ENCODE measurements at regions not wholly inside any gene's neighbourhood (a gene's known extent, or its start where the extent isn't known, plus 50 kb on each side); places are given as distances from the start of the nearest gene placed in this dataset.
"Not testable (repeated sequence)": the region's sequence is repeated elsewhere in the genome, so short reads cannot be mapped to it uniquely, and the experiment has no call there.

DNA sequence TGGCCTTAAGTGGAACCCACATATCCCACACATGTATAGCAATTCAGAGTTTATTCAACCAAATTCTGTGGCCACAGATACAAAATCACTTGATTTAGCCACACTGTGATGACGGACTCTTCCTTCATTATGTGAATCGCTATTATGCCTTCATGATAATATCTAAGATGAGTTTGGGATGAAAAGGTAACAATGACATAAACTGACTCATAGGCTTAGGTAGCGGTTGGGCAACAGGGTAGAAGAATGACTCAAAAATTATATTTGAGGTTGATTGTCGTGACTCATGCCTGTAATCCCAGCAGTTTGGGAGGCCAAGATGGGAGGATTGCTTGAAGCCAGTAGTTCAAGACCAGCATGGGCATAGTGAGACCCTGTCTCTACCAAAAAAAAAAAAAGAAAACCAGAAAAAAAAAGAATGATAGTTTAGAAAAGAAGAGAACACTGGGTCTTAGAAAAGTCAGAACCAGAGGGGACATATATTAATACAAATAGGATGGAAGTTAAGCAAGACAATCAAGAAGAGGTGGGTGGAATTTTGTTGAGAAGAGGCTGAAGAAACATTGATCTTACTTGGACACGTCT lies 70.4 kb upstream of the USP9X start:
- no peak for DNase-seq

DNA sequence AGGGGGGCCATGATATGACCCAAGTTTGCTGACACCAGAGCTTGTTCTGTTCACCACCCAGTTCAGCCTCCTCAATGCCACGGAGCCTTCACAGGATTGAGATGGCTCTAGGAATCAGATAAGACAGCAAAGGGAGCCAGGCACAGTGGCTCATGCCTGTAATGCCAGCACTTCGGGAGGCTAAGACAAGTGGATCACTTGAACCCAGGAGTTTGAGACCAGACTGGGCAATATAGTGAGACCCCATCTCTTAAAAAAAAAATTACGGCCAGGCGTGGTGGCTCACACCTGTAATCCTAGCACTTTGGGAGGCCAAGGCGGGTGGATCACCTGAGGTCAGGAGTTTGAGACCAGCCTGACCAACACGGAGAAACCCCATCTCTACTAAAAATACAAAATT lies 67.5 kb upstream of the USP9X start:
- DNase-seq: not testable (repeated sequence)

DNA sequence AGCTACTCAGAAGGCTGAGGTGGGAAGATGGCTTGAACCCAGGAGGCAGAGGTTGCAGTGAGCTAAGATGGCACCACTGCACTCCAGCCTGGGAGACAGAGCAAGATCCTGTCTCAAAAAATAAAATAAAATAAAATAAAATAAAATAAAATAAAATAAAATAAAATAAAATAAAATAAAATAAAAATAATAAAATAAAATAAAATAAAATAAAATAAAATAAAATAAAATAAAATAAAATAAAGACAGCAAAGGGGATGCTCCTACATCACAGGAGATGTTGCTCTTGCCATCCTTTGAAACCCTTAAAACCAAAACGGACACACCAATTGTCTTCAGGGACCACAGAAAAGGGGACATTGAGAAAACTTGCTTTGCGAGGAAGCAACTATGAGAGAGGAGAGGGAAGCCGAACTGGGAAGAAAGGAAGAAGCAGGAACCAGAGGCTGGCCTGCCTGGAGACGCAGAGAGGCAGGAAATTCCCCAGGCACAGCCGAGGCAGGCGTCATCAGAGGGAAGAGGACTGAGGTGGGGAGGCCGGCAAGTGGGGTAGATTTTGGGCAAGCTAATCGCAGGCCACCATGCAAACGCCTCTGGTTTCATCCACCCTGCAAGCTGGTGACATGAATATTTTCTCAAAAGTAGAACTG lies 66.7 kb upstream of the USP9X start:
- not testable (repeated sequence) for DNase-seq

DNA sequence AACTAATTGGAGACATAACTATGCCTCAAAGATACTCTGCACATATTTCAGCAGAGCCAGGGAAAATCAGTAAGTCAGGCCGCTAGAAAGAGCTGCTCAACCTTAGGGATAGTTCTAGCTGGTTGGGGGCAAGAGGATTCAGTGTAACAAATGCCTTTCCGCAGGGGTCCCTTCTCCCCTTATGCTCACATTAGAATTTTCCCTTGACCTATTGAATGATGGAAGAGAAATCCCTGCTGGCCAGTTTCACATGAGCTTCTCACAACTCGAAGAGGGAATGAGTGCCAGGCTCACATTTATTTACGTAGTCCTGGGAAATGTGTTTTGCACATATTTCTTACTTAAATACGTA lies 66.2 kb upstream of the USP9X start:
- no peak for DNase-seq

DNA sequence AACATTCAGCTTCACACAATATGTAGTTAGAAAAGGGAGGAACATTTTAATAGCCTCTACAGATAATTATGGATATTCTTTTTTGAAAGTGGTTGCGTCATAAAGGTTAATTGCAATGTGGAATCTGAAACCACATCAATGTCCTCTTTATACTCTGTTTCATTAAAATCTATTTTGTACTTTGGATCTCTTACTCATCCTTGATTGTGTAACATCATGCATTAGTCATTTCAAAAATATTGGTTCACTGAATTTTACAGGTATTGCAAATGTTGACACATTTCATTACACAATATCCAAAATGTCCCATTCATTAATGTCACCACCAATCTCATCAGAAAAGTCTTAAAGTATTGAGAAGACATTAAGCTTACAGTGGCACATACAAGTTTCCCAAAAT lies 62.7 kb upstream of the USP9X start:
- no peak for DNase-seq

DNA sequence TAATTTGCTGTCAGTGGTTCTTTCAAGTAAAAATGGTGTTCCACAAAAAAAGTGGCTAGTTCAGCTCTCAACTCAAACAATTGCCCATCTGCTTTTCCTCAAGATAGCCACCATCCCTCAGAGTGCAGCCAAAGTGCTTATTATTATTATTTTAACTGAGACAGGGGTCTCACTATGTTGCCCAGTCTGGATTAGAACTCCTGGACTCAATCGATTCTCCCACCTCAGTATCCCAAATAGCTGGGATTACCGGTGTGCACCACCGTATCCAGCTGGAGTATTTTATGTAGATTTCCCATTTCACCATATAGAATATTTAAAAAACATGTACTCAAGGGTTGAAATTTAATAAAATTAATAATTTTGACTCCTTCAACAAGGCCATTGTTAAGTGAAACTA lies 62.1 kb upstream of the USP9X start:
- no peak for DNase-seq

DNA sequence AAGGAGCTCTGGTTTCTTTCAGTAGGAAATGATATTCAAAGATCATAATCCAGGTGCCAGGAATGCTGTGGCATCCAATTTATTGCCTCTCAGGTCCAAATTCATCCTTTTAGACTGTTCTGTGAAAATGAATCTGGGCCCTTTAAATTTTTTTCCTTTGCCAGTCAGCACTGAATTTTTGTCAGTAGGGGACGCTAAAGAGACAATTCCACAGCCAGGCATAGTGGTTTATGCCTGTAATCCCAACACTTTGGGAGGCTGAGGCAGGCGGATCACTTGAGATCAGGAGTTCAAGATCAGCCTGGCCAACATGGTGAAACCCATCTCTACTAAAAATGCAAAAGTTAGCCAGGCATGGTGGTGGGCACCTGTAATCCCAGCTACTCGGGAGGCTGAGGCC lies 60.9 kb upstream of the USP9X start:
- not testable (repeated sequence) for DNase-seq

DNA sequence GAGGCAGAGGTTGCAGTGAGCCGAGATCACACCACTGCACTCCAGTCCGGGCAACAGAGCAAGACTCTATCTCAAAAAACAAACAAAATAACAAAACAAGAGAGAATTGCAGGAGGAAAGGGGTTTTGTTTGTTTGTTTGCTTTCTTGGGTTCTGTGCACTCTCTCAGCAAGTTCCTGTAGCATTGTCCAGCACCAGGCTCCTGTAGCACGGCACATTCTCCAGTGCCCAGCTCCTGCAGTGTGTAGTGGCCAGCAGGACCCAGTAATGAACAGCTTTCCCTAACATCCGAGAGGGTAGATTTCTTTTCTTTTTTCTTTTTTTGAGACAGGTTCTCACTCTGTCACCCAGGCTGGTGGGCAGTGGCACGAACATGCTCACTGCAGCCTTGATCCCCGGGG lies 60.5 kb upstream of the USP9X start:
- DNase-seq: no peak

DNA sequence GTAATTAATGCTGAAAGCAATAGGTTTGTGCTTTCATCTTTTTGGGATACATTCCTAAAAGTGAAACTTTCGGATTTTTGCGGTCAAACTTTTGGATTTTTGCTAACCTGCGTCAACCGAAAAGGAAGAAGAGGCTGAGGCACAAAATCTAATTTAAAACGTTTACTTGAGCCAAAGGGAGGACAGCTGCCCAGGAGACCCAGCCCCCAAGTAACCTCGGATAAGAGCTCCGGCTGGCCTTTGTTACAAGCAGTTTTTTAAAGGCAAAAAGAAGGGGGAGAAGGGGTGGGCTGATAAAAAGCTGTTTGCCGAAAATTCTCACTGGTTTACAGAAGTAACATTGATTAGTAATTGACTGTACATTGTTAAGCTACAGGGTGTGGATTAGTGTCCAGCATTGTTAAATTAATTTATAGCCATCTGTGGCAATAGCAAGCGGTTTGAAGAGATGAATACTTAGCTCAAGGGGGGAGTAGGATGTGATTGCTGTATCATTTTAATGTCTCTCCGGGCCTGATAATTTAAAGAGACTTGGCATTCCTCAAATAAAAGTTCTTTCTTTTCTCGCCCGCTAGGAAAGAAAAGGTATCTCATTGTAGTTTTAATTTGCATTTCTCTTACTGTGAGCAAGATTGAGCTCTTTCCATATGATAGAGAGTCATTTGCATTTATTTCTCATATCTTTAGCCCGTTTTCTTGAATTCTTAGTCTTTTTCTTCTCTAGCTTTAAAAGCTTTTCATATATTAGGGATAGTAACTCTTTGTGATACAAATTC lies 59.1 kb upstream of the USP9X start:
- no peak for DNase-seq

DNA sequence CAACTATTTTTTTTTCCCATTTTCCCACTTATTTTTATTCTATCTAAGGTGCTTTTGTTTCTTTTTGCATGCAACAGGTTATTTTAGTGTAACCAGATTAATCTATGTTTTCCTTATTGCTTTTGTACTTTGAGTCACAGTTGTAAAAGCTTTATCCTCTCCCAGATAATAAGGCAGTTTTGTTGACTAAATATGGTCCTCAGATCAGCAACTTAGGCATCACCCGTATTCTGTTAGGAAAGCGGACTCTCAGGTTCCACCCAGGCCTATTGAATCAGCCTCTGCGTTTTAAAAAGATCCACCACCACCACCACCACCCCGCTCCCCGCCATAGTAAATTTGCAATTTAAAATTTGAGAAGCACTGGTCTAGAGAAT lies 58.6 kb upstream of the USP9X start:
- DNase-seq: no peak

DNA sequence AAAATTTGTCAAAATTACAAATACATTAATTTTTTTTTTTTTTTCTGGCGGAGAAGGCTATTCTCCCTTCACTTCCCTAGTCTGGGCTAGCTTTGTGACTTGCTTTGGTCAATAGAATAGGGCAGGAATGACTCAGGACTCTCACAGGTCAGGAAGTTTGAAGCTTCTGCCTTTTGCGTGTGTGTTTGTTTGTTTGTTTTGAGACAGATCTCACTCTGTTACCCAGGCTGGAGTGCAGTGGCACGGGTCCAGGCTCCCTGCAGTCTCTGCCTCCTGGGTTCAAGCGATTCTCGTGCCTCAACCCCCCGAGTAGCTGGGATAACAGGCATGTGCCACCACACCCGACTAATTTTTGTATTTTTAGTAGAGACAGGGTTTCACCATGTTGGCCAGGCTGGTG lies 55.9 kb upstream of the USP9X start:
- no peak for DNase-seq

DNA sequence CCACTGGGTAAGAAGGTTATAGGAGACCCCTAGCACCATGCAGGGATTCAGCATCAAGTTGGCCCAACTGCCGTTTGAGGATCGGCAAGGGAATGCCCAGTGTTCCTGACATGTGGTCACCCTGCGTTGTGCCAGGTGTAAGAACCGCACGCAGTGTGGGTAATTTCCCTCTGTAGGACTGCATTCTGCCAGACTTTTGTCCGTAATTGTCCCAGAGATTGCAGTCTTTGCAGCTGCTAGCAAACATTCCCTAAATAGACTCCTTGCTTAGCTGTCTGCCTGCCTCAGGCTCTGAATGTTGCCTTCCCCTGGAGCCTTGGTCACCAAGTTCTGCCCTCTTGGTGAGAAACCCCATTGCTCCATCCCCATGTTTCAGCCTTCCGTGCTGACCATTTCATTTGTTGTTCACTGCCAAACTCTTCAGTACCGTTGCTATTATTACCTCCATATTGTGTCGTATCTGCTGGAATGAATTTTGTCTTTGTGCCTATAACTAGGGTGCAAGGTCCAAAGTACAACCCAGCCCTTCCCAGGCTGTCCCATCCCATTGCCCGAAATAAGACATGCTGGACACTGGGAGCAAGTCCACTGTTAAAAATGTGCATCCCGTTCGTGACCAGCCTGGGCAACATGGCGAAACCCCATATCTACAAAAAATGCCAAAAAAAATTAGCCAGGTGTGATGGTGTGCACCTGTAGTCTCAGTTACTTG lies 53.8 kb upstream of the USP9X start:
- DNase-seq: no peak

DNA sequence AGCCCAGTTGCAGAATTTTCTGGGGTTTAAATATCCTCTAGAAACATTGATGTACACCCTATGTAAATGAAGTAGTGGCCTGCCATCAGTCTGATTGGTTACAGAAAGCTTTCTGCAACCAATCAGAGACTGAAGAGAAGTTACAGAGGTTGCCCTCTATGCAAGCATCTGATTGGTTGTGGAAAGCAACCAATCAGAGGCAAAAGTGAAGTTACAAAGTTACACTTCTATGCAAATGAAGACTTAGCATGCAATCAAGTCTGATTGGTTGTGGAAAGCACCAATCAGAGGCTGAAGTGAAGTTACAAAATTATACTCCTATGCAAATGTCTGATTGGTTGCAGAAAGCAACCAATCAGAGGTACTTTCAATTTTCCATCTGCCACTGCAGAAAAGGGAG lies 51.9 kb upstream of the USP9X start:
- DNase-seq: no peak

DNA sequence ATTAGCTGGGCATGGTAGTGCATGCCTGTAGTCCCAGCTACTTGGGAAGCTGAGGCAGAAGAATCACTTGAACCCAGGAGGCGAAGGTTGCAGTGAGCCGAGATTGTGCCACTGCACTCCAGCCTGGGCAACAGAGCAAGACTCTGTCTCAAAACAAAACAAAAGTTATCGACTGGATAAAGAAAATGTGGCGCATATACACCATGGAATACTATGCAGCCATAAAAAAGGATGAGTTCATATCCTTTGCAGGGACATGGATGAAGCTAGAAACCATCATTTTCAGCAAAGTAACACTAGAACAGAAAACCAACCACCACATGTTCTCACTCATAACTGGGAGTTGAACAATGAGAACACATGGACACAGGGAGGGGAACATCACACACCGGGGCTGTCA lies 50.3 kb upstream of the USP9X start:
- DNase-seq: not testable (repeated sequence)
